Neural cell (in vitro differentiated cells): ENCODE measurements at regions not wholly inside any gene's neighbourhood (a gene's known extent, or its start where the extent isn't known, plus 50 kb on each side); places are given as distances from the start of the nearest gene placed in this dataset.

Experiments
- H2AFZ ChIP-seq: fragments of 200-600, 300-800 bp; sonication (generic), shearing (Covaris generic); 2 replicates; pipeline ENCODE4 v1.6.0; 2014; ENCODE audit warnings: low read depth, mild to moderate bottlenecking, antibody characterized with exemption, low read length, moderate library complexity
- H3F3A ChIP-seq: fragments of 200-600 bp; shearing (Covaris generic); 2 replicates; pipeline ENCODE4 v1.6.1; 2016; ENCODE audit warnings: mild to moderate bottlenecking, moderate library complexity, mixed read lengths, antibody characterized with exemption, low read length; ENCODE audit not compliant: insufficient read depth, poor library complexity, severe bottlenecking
- H3K27ac ChIP-seq: fragments of 200-600, 300-800 bp; sonication (generic), shearing (Covaris generic); 2 replicates; pipeline ENCODE4 v1.5.1; 2014; ENCODE audit warnings: mild to moderate bottlenecking, low read length, moderate library complexity
- H3K27me3 ChIP-seq: fragments of 300-800, 200-600 bp; sonication (generic), shearing (Covaris generic); 2 replicates; pipeline ENCODE4 v1.6.0; 2014; ENCODE audit warnings: mild to moderate bottlenecking, low read depth, low read length, moderate library complexity; ENCODE audit not compliant: insufficient read depth
- H3K36me3 ChIP-seq: fragments of 300-800, 200-600 bp; sonication (generic), shearing (Covaris generic); 2 replicates; pipeline ENCODE4 v1.5.1; 2014; ENCODE audit warnings: mild to moderate bottlenecking, antibody characterized with exemption, low read length, moderate library complexity; ENCODE audit not compliant: insufficient read depth
- H3K4me2 ChIP-seq: fragments of 300-800, 200-600 bp; sonication (generic), shearing (Covaris generic); 2 replicates; pipeline ENCODE4 v1.6.0; 2014; ENCODE audit warnings: mild to moderate bottlenecking, low read length
- H3K4me3 ChIP-seq: fragments of 300-800, 200-600 bp; sonication (generic), shearing (Covaris generic); 2 replicates; pipeline ENCODE4 v1.5.1; 2014; ENCODE audit warnings: mild to moderate bottlenecking, low read length, moderate library complexity
- H3K79me2 ChIP-seq: fragments of 200-600 bp; shearing (Covaris generic); replicated peaks from 2 replicates; pipeline ENCODE4 v1.6.0; 2014; ENCODE audit warnings: mild to moderate bottlenecking, low read length, moderate library complexity; ENCODE audit not compliant: insufficient read depth
- H3K9ac ChIP-seq: fragments of 300-800, 200-600 bp; sonication (generic), shearing (Covaris generic); 2 replicates; pipeline ENCODE4 v1.6.1; 2016; ENCODE audit warnings: mild to moderate bottlenecking, low read length, mixed read lengths
- H3K9me2 ChIP-seq: fragments of 200-600 bp; shearing (Covaris generic); 2 replicates; pipeline ENCODE4 v1.6.1; 2016; ENCODE audit warnings: mild to moderate bottlenecking, low read length, mixed read lengths; ENCODE audit not compliant: insufficient read depth
- H3K9me3 ChIP-seq: fragments of 200-600, 300-800 bp; sonication (generic), shearing (Covaris generic); 2 replicates; pipeline ENCODE4 v1.6.1; 2016; ENCODE audit warnings: mild to moderate bottlenecking, mixed run types, low read length, moderate library complexity, mixed read lengths
- H4K20me1 ChIP-seq: fragments of 200-600 bp; shearing (Covaris generic); 2 replicates; pipeline ENCODE4 v1.6.1; 2016; ENCODE audit warnings: mild to moderate bottlenecking, mixed run types; ENCODE audit not compliant: insufficient read depth
- EP300 ChIP-seq: fragments of 450-650 bp; conservative IDR thresholded peaks from 2 replicates; pipeline ENCODE4 v1.6.1; 2014; ENCODE audit warnings: antibody characterized with exemption, mild to moderate bottlenecking, moderate library complexity; ENCODE audit not compliant: poor library complexity, severe bottlenecking
- EZH2 ChIP-seq: fragments of 200-600, 300-800 bp; shearing (Covaris generic), sonication (generic); IDR thresholded peaks from 2 replicates; pipeline ENCODE4 v1.6.1; 2014; ENCODE audit warnings: antibody characterized with exemption, low read length, borderline replicate concordance, mild to moderate bottlenecking; ENCODE audit not compliant: insufficient read depth, poor library complexity, severe bottlenecking
- MXI1 ChIP-seq: fragments of 450-650 bp; conservative IDR thresholded peaks from 2 replicates; pipeline ENCODE4 v1.6.1; 2014; ENCODE audit warnings: antibody characterized with exemption, mild to moderate bottlenecking; ENCODE audit not compliant: poor library complexity, severe bottlenecking
- POLR2AphosphoS5 ChIP-seq: IDR thresholded peaks from 2 replicates; pipeline ENCODE4 v1.6.1; 2012
- RAD21 ChIP-seq: fragments of 450-650 bp; conservative IDR thresholded peaks from 2 replicates; pipeline ENCODE4 v1.6.1; 2014; ENCODE audit warnings: antibody characterized with exemption, mild to moderate bottlenecking, moderate library complexity
- REST ChIP-seq: IDR thresholded peaks from 2 replicates; pipeline ENCODE4 v1.6.1; 2012; ENCODE audit warnings: borderline replicate concordance
- SMC3 ChIP-seq: fragments of 450-650 bp; conservative IDR thresholded peaks from 2 replicates; pipeline ENCODE4 v1.6.1; 2014; ENCODE audit warnings: antibody characterized with exemption, mild to moderate bottlenecking, moderate library complexity; ENCODE audit not compliant: poor library complexity
- TAF1 ChIP-seq: IDR thresholded peaks from 2 replicates; pipeline ENCODE4 v1.6.1; 2012; ENCODE audit warnings: low read depth
- TF ChIP-seq, protein P1 (sequence below): fragments of 450-650 bp; IDR thresholded peaks from 2 replicates; pipeline ENCODE4 v1.5.1; 2014; ENCODE audit warnings: antibody characterized with exemption, mild to moderate bottlenecking, moderate library complexity; ENCODE audit not compliant: poor library complexity, severe bottlenecking

- H2AFZ ChIP-seq = no peak overlapping the region
Measured at GRCh38 chr1:118298397-118298796, 113.4 kb upstream of the SPAG17 start.

GRCh38 chr1:118297521-118297920, 112.5 kb upstream of the SPAG17 start:
- no peak overlapping the region for H3K4me3 ChIP-seq
- no peak overlapping the region for H3K4me2 ChIP-seq
- no peaks in the 10 kb centered on the region for H3K27me3 ChIP-seq
- no peak overlapping the region for H3K27ac ChIP-seq
- no peak overlapping the region for H3K9ac ChIP-seq
- no peaks in the 10 kb centered on the region for H4K20me1 ChIP-seq
- H3F3A ChIP-seq = no peaks in the 10 kb centered on the region
- H2AFZ ChIP-seq = no peak overlapping the region
- no peaks in the 10 kb centered on the region for H3K36me3 ChIP-seq
- TF ChIP-seq RAD21 = no peak
- TF ChIP-seq SMC3 = no peak
- no peaks in the 10 kb centered on the region for H3K79me2 ChIP-seq
- H3K9me3 ChIP-seq = no peaks in the 10 kb centered on the region
- no peaks in the 10 kb centered on the region for H3K9me2 ChIP-seq

More at GRCh38 chr1:118298397-118298796, 113.4 kb upstream of the SPAG17 start:
- Histone ChIP-seq H3K4me2 (no peak overlapping the region), H3K27ac (no peak overlapping the region), H3K9ac (no peak overlapping the region), H3K9me3 (no peaks in the 10 kb centered on the region), H3K27me3 (no peaks in the 10 kb centered on the region), H3F3A (no peaks in the 10 kb centered on the region), H3K79me2 (no peaks in the 10 kb centered on the region), H4K20me1 (no peaks in the 10 kb centered on the region), H3K36me3 (no peaks in the 10 kb centered on the region), H3K4me3 (no peak overlapping the region), H3K9me2 (no peaks in the 10 kb centered on the region)
- TF ChIP-seq MXI1 (no peak), REST (no peak), EZH2 (no peak), TAF1 (no peak), RAD21 (no peak), POLR2AphosphoS5 (no peak), SMC3 (no peak), EP300 (no peak)
- TF ChIP-seq, protein P1, sequence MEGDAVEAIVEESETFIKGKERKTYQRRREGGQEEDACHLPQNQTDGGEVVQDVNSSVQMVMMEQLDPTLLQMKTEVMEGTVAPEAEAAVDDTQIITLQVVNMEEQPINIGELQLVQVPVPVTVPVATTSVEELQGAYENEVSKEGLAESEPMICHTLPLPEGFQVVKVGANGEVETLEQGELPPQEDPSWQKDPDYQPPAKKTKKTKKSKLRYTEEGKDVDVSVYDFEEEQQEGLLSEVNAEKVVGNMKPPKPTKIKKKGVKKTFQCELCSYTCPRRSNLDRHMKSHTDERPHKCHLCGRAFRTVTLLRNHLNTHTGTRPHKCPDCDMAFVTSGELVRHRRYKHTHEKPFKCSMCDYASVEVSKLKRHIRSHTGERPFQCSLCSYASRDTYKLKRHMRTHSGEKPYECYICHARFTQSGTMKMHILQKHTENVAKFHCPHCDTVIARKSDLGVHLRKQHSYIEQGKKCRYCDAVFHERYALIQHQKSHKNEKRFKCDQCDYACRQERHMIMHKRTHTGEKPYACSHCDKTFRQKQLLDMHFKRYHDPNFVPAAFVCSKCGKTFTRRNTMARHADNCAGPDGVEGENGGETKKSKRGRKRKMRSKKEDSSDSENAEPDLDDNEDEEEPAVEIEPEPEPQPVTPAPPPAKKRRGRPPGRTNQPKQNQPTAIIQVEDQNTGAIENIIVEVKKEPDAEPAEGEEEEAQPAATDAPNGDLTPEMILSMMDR = no peak
